GM12878 (cell line): ENCODE measurements at regions not wholly inside any gene's neighbourhood (a gene's known extent, or its start where the extent isn't known, plus 50 kb on each side); places are given as distances from the start of the nearest gene placed in this dataset.

Experiments
- ATAC-seq: fragments of 200-7000 bp; cut with Tn5 transposase; 3 replicates; pipeline ENCODE4 v1.9.1; 2020; ENCODE audit warnings: mild to moderate bottlenecking, moderate library complexity
- BruUV-seq: library from RNA; stranded (reverse); fragments of 400-500 nt; replicated peaks from 2 replicates; lab custom pipeline; 2021; lab: Mats Ljungman, UMichigan
- CTCF ChIA-PET: fragments of 300-600 bp; sonication (Branson Sonifier 250); formaldehyde crosslinking; extraction: SDS; loops from one replicate; lab custom pipeline; 2021; ENCODE audit warnings: inconsistent platforms; lab: Yijun Ruan, JAX
- POLR2A ChIA-PET: fragments of 350-600 bp; formaldehyde crosslinking; extraction: SDS; loops from one replicate; lab custom pipeline; 2021; ENCODE audit warnings: inconsistent platforms; lab: Charles Lee
- RAD21 ChIA-PET: fragments of 300-600 bp; sonication (Branson Sonifier 250); formaldehyde crosslinking; loops from one replicate; lab custom pipeline; 2023; ENCODE audit warnings: antibody characterized with exemption; ENCODE audit not compliant: unreplicated experiment; lab: Charles Lee
- SMC1A ChIA-PET: fragments of 300-600 bp; sonication (Branson Sonifier 250); formaldehyde crosslinking; loops from one replicate; lab custom pipeline; 2023; ENCODE audit not compliant: unreplicated experiment, uncharacterized antibody; lab: Charles Lee
- DNase-seq: peaks from one replicate; pipeline ENCODE4 v3.0.0-alpha.2; 2011; ENCODE audit warnings: low read depth, low spot score
- FAIRE-seq: peaks from 3 replicates; lab custom pipeline; 2011; peaks lifted over from hg19 to GRCh38; lab: Jason Lieb, UNC
- H2AFZ ChIP-seq: 2 replicates; pipeline ENCODE4 v1.6.0; 2011; ENCODE audit warnings: low read depth, low read length, control low read depth; ENCODE audit not compliant: control insufficient read depth
- H3K27ac ChIP-seq: 2 replicates; pipeline ENCODE4 v1.5.1; 2011; ENCODE audit warnings: control low read depth; ENCODE audit not compliant: control insufficient read depth, insufficient read depth
- H3K27me3 ChIP-seq, 2 experiments: replicated peaks in 1 of 2; 2 replicates each; pipeline versions ENCODE4 v1.6.0 to v1.6.1; 2011; ENCODE audit warnings: low read length in 1 of 2; ENCODE audit not compliant: control insufficient read depth in 2 of 2, insufficient read depth in 2 of 2
- H3K36me3 ChIP-seq, 2 experiments: 2 replicates each; pipeline ENCODE4 v1.5.1; 2011; ENCODE audit warnings: low read length in 1 of 2; ENCODE audit not compliant: control insufficient read depth in 2 of 2, insufficient read depth in 2 of 2
- H3K4me1 ChIP-seq: 2 replicates; pipeline ENCODE4 v1.6.1; 2011; ENCODE audit warnings: mild to moderate bottlenecking, low read length, moderate library complexity, mixed read lengths; ENCODE audit not compliant: control insufficient read depth, insufficient read depth
- H3K4me2 ChIP-seq: 2 replicates; pipeline ENCODE4 v1.6.0; 2011; ENCODE audit warnings: control low read depth; ENCODE audit not compliant: control insufficient read depth, insufficient read depth
- H3K4me3 ChIP-seq: fragments of 200-600 bp; sonication (generic); 2 replicates; pipeline ENCODE4 v1.5.1; 2016
- H3K79me2 ChIP-seq: 2 replicates; pipeline ENCODE4 v1.6.0; 2011; ENCODE audit warnings: low read length; ENCODE audit not compliant: control insufficient read depth, insufficient read depth
- H3K9ac ChIP-seq: 2 replicates; pipeline ENCODE4 v1.8.0; 2011; ENCODE audit warnings: low read length, control low read depth, mixed read lengths; ENCODE audit not compliant: control insufficient read depth, insufficient read depth
- H3K9me3 ChIP-seq: replicated peaks from 3 replicates; pipeline ENCODE4 v1.5.1; 2011; ENCODE audit warnings: mild to moderate bottlenecking, low read length; ENCODE audit not compliant: control insufficient read depth, insufficient read depth
- H4K20me1 ChIP-seq: 2 replicates; pipeline ENCODE4 v1.6.0; 2011; ENCODE audit not compliant: control insufficient read depth, insufficient read depth
- ATF3 ChIP-seq: IDR thresholded peaks from 2 replicates; pipeline ENCODE4 v1.6.1; 2011; ENCODE audit warnings: low read depth, mild to moderate bottlenecking, low read length, moderate library complexity, borderline replicate concordance; ENCODE audit errors: extremely low read depth
- CBFB ChIP-seq: IDR thresholded peaks from 2 replicates; pipeline ENCODE4 v1.6.1; 2016; ENCODE audit warnings: antibody characterized with exemption, low read depth
- HDAC6 ChIP-seq: fragments of 200-600 bp; sonication (generic); IDR thresholded peaks from one replicate; pipeline ENCODE4 v1.8.0; 2017; ENCODE audit warnings: antibody characterized with exemption; ENCODE audit not compliant: unreplicated experiment
- MEF2A ChIP-seq: IDR thresholded peaks from 2 replicates; pipeline ENCODE4 v1.6.1; 2011; ENCODE audit warnings: low read depth, mild to moderate bottlenecking, low read length, moderate library complexity; ENCODE audit not compliant: insufficient read depth
- MTA3 ChIP-seq: IDR thresholded peaks from 2 replicates; pipeline ENCODE4 v1.6.1; 2012; ENCODE audit warnings: low read length, inconsistent platforms, borderline replicate concordance
- NFYB ChIP-seq: IDR thresholded peaks from 2 replicates; pipeline ENCODE4 v1.6.1; 2011; ENCODE audit warnings: low read depth, mild to moderate bottlenecking, low read length, improper control_type of control experiment, moderate library complexity; ENCODE audit not compliant: insufficient read depth
- PAX8 ChIP-seq: fragments of 450-650 bp; IDR thresholded peaks from 2 replicates; pipeline ENCODE4 v1.6.1; 2017; ENCODE audit warnings: mild to moderate bottlenecking, moderate library complexity
- POLR2AphosphoS5 ChIP-seq: IDR thresholded peaks from 2 replicates; pipeline ENCODE4 v1.6.1; 2011; ENCODE audit warnings: mild to moderate bottlenecking, low read length, inconsistent platforms
- POU2F2 ChIP-seq: IDR thresholded peaks from 3 replicates; pipeline ENCODE4 v1.6.1; 2011; ENCODE audit warnings: low read depth, mild to moderate bottlenecking, low read length, borderline replicate concordance
- USF2 ChIP-seq: IDR thresholded peaks from 2 replicates; pipeline ENCODE4 v1.6.1; 2011; ENCODE audit warnings: low read depth, low read length, improper control_type of control experiment, borderline replicate concordance
- WGBS: methylation state at CpG from one replicate; pipeline ENCODE4 v1.1.6; 2016; ENCODE audit warnings: low lambda C conversion rate; ENCODE audit not compliant: insufficient replicate concordance, insufficient coverage; ENCODE audit errors: missing lambda C conversion rate; 5-methylcytosine and 5-hydroxymethylcytosine counted together
- in situ Hi-C: fragments of 300-500 bp; cut with MboI; formaldehyde crosslinking; loops from 9 replicates; pipeline ENCODE4 v1.14.3; 2018; ENCODE audit warnings: mixed read lengths
- intact Hi-C: fragments of 100-400 bp; cut with micrococcal nuclease; formaldehyde crosslinking; loops from one replicate; pipeline ENCODE4 v1.14.2; 2022; ENCODE audit not compliant: unreplicated experiment
- TF ChIP-seq, protein P1 (sequence below): IDR thresholded peaks from 2 replicates; pipeline ENCODE4 v1.6.1; 2012; ENCODE audit warnings: low read depth, low read length, improper control_type of control experiment
- TF ChIP-seq, protein P2 (sequence below): IDR thresholded peaks from 2 replicates; pipeline ENCODE4 v1.6.1; 2011; ENCODE audit warnings: borderline replicate concordance, low read depth, mild to moderate bottlenecking, moderate library complexity, mixed read lengths, low read length; ENCODE audit not compliant: insufficient read depth; ENCODE audit errors: extremely low read length
- TF ChIP-seq, protein P3 (sequence below): fragments of 450-650 bp; IDR thresholded peaks from 2 replicates; pipeline ENCODE4 v1.6.1; 2018; ENCODE audit warnings: borderline replicate concordance, mild to moderate bottlenecking; ENCODE audit not compliant: partially characterized antibody
- TF ChIP-seq, protein P4 (sequence below): fragments of 450-650 bp; IDR thresholded peaks from 2 replicates; pipeline ENCODE4 v1.6.1; 2017; ENCODE audit warnings: mild to moderate bottlenecking
- TF ChIP-seq, protein P5 (sequence below): IDR thresholded peaks from 2 replicates; pipeline ENCODE4 v1.6.1; 2012; ENCODE audit warnings: low read length, inconsistent platforms

DNA sequence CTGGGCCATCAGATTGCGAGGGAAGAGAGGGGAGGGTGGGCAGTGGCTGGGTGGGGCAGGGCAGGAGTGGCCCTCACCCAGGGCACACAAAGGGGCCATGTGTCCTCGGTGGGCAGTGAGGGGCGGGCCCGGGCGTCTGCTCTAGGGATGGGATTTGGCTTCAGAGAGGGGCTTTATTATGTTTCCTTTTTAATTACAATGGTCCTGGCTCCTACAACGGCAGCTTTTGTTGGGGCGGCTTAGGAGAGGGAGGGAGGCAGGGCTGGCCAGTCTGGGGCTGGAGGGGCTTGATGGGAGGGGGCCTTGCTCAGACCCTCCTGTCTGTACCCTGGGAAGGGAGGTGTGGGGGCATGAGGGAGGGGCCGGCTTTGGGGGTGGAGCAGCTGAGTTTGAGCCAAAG, 102.8 kb upstream of the WNT4 start:
- no peak overlapping the region for H3K4me3 ChIP-seq
- in situ Hi-C loops (no loop called here), intact Hi-C loops (no loop called here)
- BruUV-seq: no TSS peak
- no peaks in the 10 kb centered on the region for H3K9me3 ChIP-seq
- peaks cover 0 to 5% of the 10 kb centered on the region in 2 experiments; a peak in 3 of 4 replicates for H3K27me3 ChIP-seq
- DNase-seq: no peak
- ChIA-PET SMC1A (interaction anchor here (0.6 kb wide), 1 partner anchor 483 kb away, joined by 4 read pairs; no protein-coding TSS in a partner anchor), RAD21 (no interaction called here), CTCF (no interaction called here), POLR2A (no interaction called here)
- no peak overlapping the region for H3K9ac ChIP-seq
- 6% methylated on average over 8 of the region's 8 CpGs for WGBS
- H3K79me2 ChIP-seq: no peaks in the 10 kb centered on the region
- no peaks in the 10 kb centered on the region for H3K36me3 ChIP-seq
- no peaks in the 10 kb centered on the region for H3K4me1 ChIP-seq
- no peak for ATAC-seq
- H3K27ac ChIP-seq: no peak overlapping the region
- H3K4me2 ChIP-seq: no peak overlapping the region
- H4K20me1 ChIP-seq: 0 out of 2 replicates have a peak, but pooled peaks cover 3% of the 10 kb centered on the region
- H2AFZ ChIP-seq: no peak overlapping the region
- no peak for FAIRE-seq
- no peak for TF ChIP-seq MTA3
- no peak for TF ChIP-seq ATF3
- no peak for TF ChIP-seq USF2
- TF ChIP-seq, protein P1, sequence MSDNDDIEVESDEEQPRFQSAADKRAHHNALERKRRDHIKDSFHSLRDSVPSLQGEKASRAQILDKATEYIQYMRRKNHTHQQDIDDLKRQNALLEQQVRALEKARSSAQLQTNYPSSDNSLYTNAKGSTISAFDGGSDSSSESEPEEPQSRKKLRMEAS: no peak
- TF ChIP-seq PAX8: no peak
- TF ChIP-seq, protein P2, sequence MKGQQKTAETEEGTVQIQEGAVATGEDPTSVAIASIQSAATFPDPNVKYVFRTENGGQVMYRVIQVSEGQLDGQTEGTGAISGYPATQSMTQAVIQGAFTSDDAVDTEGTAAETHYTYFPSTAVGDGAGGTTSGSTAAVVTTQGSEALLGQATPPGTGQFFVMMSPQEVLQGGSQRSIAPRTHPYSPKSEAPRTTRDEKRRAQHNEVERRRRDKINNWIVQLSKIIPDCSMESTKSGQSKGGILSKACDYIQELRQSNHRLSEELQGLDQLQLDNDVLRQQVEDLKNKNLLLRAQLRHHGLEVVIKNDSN: no peak
- no peak for TF ChIP-seq HDAC6
- no peak for TF ChIP-seq POLR2AphosphoS5
- TF ChIP-seq, protein P3, sequence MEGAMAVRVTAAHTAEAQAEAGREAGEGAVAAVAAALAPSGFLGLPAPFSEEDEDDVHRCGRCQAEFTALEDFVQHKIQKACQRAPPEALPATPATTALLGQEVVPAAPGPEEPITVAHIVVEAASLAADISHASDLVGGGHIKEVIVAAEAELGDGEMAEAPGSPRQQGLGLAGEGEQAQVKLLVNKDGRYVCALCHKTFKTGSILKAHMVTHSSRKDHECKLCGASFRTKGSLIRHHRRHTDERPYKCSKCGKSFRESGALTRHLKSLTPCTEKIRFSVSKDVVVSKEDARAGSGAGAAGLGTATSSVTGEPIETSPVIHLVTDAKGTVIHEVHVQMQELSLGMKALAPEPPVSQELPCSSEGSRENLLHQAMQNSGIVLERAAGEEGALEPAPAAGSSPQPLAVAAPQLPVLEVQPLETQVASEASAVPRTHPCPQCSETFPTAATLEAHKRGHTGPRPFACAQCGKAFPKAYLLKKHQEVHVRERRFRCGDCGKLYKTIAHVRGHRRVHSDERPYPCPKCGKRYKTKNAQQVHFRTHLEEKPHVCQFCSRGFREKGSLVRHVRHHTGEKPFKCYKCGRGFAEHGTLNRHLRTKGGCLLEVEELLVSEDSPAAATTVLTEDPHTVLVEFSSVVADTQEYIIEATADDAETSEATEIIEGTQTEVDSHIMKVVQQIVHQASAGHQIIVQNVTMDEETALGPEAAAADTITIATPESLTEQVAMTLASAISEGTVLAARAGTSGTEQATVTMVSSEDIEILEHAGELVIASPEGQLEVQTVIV: no peak
- TF ChIP-seq, protein P4, sequence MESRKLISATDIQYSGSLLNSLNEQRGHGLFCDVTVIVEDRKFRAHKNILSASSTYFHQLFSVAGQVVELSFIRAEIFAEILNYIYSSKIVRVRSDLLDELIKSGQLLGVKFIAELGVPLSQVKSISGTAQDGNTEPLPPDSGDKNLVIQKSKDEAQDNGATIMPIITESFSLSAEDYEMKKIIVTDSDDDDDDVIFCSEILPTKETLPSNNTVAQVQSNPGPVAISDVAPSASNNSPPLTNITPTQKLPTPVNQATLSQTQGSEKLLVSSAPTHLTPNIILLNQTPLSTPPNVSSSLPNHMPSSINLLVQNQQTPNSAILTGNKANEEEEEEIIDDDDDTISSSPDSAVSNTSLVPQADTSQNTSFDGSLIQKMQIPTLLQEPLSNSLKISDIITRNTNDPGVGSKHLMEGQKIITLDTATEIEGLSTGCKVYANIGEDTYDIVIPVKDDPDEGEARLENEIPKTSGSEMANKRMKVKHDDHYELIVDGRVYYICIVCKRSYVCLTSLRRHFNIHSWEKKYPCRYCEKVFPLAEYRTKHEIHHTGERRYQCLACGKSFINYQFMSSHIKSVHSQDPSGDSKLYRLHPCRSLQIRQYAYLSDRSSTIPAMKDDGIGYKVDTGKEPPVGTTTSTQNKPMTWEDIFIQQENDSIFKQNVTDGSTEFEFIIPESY: no peak
- TF ChIP-seq NFYB: no peak
- no peak for TF ChIP-seq MEF2A
- no peak for TF ChIP-seq POU2F2
- TF ChIP-seq CBFB: no peak
- TF ChIP-seq, protein P5, sequence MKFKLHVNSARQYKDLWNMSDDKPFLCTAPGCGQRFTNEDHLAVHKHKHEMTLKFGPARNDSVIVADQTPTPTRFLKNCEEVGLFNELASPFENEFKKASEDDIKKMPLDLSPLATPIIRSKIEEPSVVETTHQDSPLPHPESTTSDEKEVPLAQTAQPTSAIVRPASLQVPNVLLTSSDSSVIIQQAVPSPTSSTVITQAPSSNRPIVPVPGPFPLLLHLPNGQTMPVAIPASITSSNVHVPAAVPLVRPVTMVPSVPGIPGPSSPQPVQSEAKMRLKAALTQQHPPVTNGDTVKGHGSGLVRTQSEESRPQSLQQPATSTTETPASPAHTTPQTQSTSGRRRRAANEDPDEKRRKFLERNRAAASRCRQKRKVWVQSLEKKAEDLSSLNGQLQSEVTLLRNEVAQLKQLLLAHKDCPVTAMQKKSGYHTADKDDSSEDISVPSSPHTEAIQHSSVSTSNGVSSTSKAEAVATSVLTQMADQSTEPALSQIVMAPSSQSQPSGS: no peak
